SU-DHL-6 (cell line): ENCODE measurements at regions not wholly inside any gene's neighbourhood (a gene's known extent, or its start where the extent isn't known, plus 50 kb on each side); places are given as distances from the start of the nearest gene placed in this dataset.

Source experiments
- H2AFZ ChIP-seq: fragments of 200-600 bp; sonication (generic); 2 replicates; pipeline ENCODE4 v1.6.1; 2014; ENCODE audit warnings: low read depth, mild to moderate bottlenecking, moderate library complexity, mixed read lengths, antibody characterized with exemption, low read length; ENCODE audit not compliant: severe bottlenecking
- H3F3A ChIP-seq: fragments of 200-600 bp; shearing (Covaris generic); 2 replicates; pipeline ENCODE4 v1.6.0; 2016; ENCODE audit warnings: antibody characterized with exemption, mild to moderate bottlenecking; ENCODE audit not compliant: insufficient read depth
- H3K27ac ChIP-seq: fragments of 200-600 bp; sonication (generic); 2 replicates; pipeline ENCODE4 v1.5.1; 2016; ENCODE audit warnings: low read depth, mild to moderate bottlenecking, low read length, moderate library complexity, mixed read lengths
- H3K27me3 ChIP-seq: fragments of 200-600 bp; sonication (generic), shearing (Covaris generic); 2 replicates; pipeline ENCODE4 v1.6.0; 2014; ENCODE audit warnings: mild to moderate bottlenecking, low read length
- H3K36me3 ChIP-seq: fragments of 200-600 bp; sonication (generic); 2 replicates; pipeline ENCODE4 v1.6.1; 2014; ENCODE audit warnings: mild to moderate bottlenecking, low read length, mixed read lengths
- H3K4me2 ChIP-seq: fragments of 300-600, 200-600 bp; shearing (Covaris generic), sonication (generic); 2 replicates; pipeline ENCODE4 v1.6.0; 2014; ENCODE audit warnings: low read length, low read depth, mild to moderate bottlenecking; ENCODE audit not compliant: poor library complexity, severe bottlenecking
- H3K4me3 ChIP-seq: fragments of 200-600 bp; sonication (generic); 2 replicates; pipeline ENCODE4 v1.5.1; 2014; ENCODE audit warnings: antibody characterized with exemption, low read length, mild to moderate bottlenecking, mixed read lengths; ENCODE audit not compliant: insufficient read depth, poor library complexity, severe bottlenecking
- H3K79me2 ChIP-seq: fragments of 200-600 bp; sonication (generic); 2 replicates; pipeline ENCODE4 v1.6.1; 2014; ENCODE audit warnings: mild to moderate bottlenecking, low read length, moderate library complexity; ENCODE audit not compliant: insufficient read depth
- H3K9ac ChIP-seq: fragments of 200-600 bp; sonication (generic); 2 replicates; pipeline ENCODE4 v1.7.0; 2014; ENCODE audit warnings: mild to moderate bottlenecking, low read length
- H3K9me2 ChIP-seq: fragments of 200-600 bp; sonication (generic); replicated peaks from 2 replicates; pipeline ENCODE4 v1.6.1; 2014; ENCODE audit warnings: low read length; ENCODE audit not compliant: insufficient read depth
- H3K9me3 ChIP-seq: fragments of 200-600 bp; sonication (generic); 2 replicates; pipeline ENCODE4 v1.6.1; 2014; ENCODE audit warnings: low read length, mixed read lengths; ENCODE audit not compliant: insufficient read depth
- H4K20me1 ChIP-seq: fragments of 200-600 bp; sonication (generic); 2 replicates; pipeline ENCODE4 v1.6.1; 2014; ENCODE audit warnings: low read depth, mild to moderate bottlenecking, antibody characterized with exemption, low read length, moderate library complexity, mixed read lengths
- CTCF ChIP-seq: fragments of 200-600 bp; sonication (generic); IDR thresholded peaks from one replicate; pipeline ENCODE4 v1.5.1; 2017; ENCODE audit warnings: antibody characterized with exemption, mild to moderate bottlenecking, low read length, moderate library complexity; ENCODE audit not compliant: insufficient read depth, poor library complexity, severe bottlenecking
- EZH2phosphoT487 ChIP-seq: fragments of 200-600 bp; sonication (generic), shearing (Covaris generic); conservative IDR thresholded peaks from 2 replicates; pipeline ENCODE4 v1.6.1; 2018; ENCODE audit warnings: mild to moderate bottlenecking, antibody characterized with exemption, low read length, moderate library complexity, mixed read lengths

GRCh38 chr7:20963556-20964280, 177.0 kb upstream of the SP8 start:
- no peaks in the 10 kb centered on the region for H3K27me3 ChIP-seq
- H2AFZ ChIP-seq = no peak overlapping the region
- no peaks in the 10 kb centered on the region for H4K20me1 ChIP-seq
- no peak overlapping the region for H3K9ac ChIP-seq
- H3K9me2 ChIP-seq = no peaks in the 10 kb centered on the region
- no peaks in the 10 kb centered on the region for H3K9me3 ChIP-seq
- no peak overlapping the region for H3K4me3 ChIP-seq
- H3K27ac ChIP-seq = no peak overlapping the region
- H3K79me2 ChIP-seq = no peaks in the 10 kb centered on the region
- H3F3A ChIP-seq = no peaks in the 10 kb centered on the region
- H3K4me2 ChIP-seq = no peak overlapping the region
- H3K36me3 ChIP-seq = no peaks in the 10 kb centered on the region
- no peak for TF ChIP-seq EZH2phosphoT487
- no peak for TF ChIP-seq CTCF

- Histone ChIP-seq H4K20me1 (no peaks in the 10 kb centered on the region), H3K36me3 (no peaks in the 10 kb centered on the region), H3F3A (no peaks in the 10 kb centered on the region), H3K9ac (no peak overlapping the region), H3K4me3 (no peak overlapping the region), H3K9me3 (no peaks in the 10 kb centered on the region), H2AFZ (no peak overlapping the region), H3K27me3 (no peaks in the 10 kb centered on the region), H3K4me2 (no peak overlapping the region), H3K9me2 (no peaks in the 10 kb centered on the region), H3K79me2 (no peaks in the 10 kb centered on the region), H3K27ac (no peak overlapping the region)
- TF ChIP-seq EZH2phosphoT487 (no peak), CTCF (no peak)
These were observed 177.7 kb upstream of the SP8 start for GRCh38 chr7:20964281-20964918.

- no peak overlapping the region for H3K27ac ChIP-seq
- no peaks in the 10 kb centered on the region for H3K79me2 ChIP-seq
- no peaks in the 10 kb centered on the region for H3K9me2 ChIP-seq
- no peak overlapping the region for H2AFZ ChIP-seq
- H3K4me2 ChIP-seq = no peak overlapping the region
- no peaks in the 10 kb centered on the region for H3K9me3 ChIP-seq
- no peaks in the 10 kb centered on the region for H3K36me3 ChIP-seq
- H4K20me1 ChIP-seq = no peaks in the 10 kb centered on the region
- no peak overlapping the region for H3K9ac ChIP-seq
- no peaks in the 10 kb centered on the region for H3K27me3 ChIP-seq
- no peak for TF ChIP-seq CTCF
- TF ChIP-seq EZH2phosphoT487 = no peak
- no peaks in the 10 kb centered on the region for H3F3A ChIP-seq
- no peak overlapping the region for H3K4me3 ChIP-seq
These were observed 184.5 kb upstream of the SP8 start for GRCh38 chr7:20971219-20971618.
